Erythroblast (primary cell): ENCODE measurements at regions not wholly inside any gene's neighbourhood (a gene's known extent, or its start where the extent isn't known, plus 50 kb on each side); places are given as distances from the start of the nearest gene placed in this dataset.

ENCODE experiments used
- GATA1 ChIP-seq: IDR thresholded peaks from 2 replicates; pipeline ENCODE4 v1.6.1; 2011; ENCODE audit warnings: low read depth, mild to moderate bottlenecking, control low read depth, low read length, moderate library complexity
- POLR2A ChIP-seq: IDR thresholded peaks from 2 replicates; pipeline ENCODE4 v1.6.1; 2011; ENCODE audit warnings: mild to moderate bottlenecking, low read length

DNA sequence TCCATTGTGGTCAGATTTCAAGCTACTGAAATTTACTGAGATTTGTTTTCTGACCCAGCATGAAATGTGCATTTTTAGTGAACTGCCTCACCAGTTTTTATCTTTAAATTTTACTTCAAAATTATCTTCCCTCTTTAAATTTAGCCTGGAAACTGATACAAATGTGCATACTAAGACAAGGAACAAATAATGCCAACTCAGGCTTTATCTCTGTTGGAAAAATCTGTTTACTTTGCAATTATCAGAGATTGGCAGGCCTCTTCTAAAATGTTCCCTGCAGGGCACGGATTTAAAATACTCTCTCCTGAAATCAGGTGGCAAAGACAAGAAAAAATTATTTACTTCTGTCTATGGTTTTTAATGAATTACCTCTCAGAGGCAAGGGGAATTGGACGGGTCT, 151.0 kb upstream of the PTCH1 start:
- TF ChIP-seq POLR2A: no peak
- no peak for TF ChIP-seq GATA1
